K562 (cell line): ENCODE measurements at regions not wholly inside any gene's neighbourhood (a gene's known extent, or its start where the extent isn't known, plus 50 kb on each side); places are given as distances from the start of the nearest gene placed in this dataset.

Experiments
- ATAC-seq: fragments of 200-7000 bp; cut with Tn5 transposase; 3 replicates; pipeline ENCODE4 v1.9.1; 2020; ENCODE audit warnings: moderate library complexity
- BruUV-seq: library from RNA; stranded (reverse); fragments of 400-500 nt; replicated peaks from 2 replicates; lab custom pipeline; 2021; lab: Mats Ljungman, UMichigan
- CTCF ChIA-PET: fragments of 300-600 bp; formaldehyde crosslinking; extraction: SDS; loops from one replicate; lab custom pipeline; 2021; ENCODE audit warnings: low intra/inter-chr PET ratio; lab: Yijun Ruan, JAX
- POLR2A ChIA-PET: fragments of 300-600, 350-650 bp; sonication (Branson Sonifier 250); formaldehyde crosslinking; extraction: SDS; loops from one replicate; lab custom pipeline; 2021; ENCODE audit warnings: antibody characterized with exemption, inconsistent platforms; lab: Yijun Ruan, JAX
- DNase-seq, 4 experiments: peaks; one replicate each; pipeline versions ENCODE4 v3.0.0 to v3.0.0-alpha.2; 2011 to 2018; ENCODE audit warnings: low spot score in 3 of 4, mixed read lengths in 3 of 4; ENCODE audit errors: extremely low read depth in 1 of 4
- FAIRE-seq: peaks from 2 replicates; lab custom pipeline; 2011; peaks lifted over from hg19 to GRCh38; lab: Jason Lieb, UNC
- H2AFZ ChIP-seq: 2 replicates; pipeline ENCODE4 v1.6.0; 2011; ENCODE audit warnings: low read depth, low read length, control low read depth, inconsistent platforms
- H3K27ac ChIP-seq: fragments of 200-600 bp; 3 replicates; pipeline ENCODE4 v1.8.0; 2011; ENCODE audit warnings: low read depth, mild to moderate bottlenecking, control low read depth, inconsistent platforms, low read length, moderate library complexity, mixed read lengths; ENCODE audit errors: extremely low read depth
- H3K27me3 ChIP-seq, 2 experiments: fragments of 300-600 bp in 1 of 2; 2 replicates in 1 of 2; 3 replicates in 1 of 2; pipeline versions ENCODE4 v1.6.0 to v1.8.0; 2011; ENCODE audit warnings: inconsistent platforms in 2 of 2, low read length in 2 of 2, mild to moderate bottlenecking in 1 of 2, mixed read lengths in 1 of 2, moderate library complexity in 1 of 2; ENCODE audit not compliant: control insufficient read depth in 2 of 2, insufficient read depth in 2 of 2
- H3K36me3 ChIP-seq: fragments of 300-600 bp; 3 replicates; pipeline ENCODE4 v1.8.0; 2011; ENCODE audit warnings: mild to moderate bottlenecking, low read length, inconsistent platforms; ENCODE audit not compliant: control insufficient read depth, insufficient read depth
- H3K4me1 ChIP-seq, 2 experiments: fragments of 200-600 bp in 1 of 2; replicated peaks in 1 of 2; 2 replicates in 1 of 2; 3 replicates in 1 of 2; pipeline versions ENCODE4 v1.5.1 to v1.8.0; 2011; ENCODE audit warnings: inconsistent platforms in 2 of 2, low read length in 2 of 2, mild to moderate bottlenecking in 1 of 2, mixed read lengths in 1 of 2, moderate library complexity in 1 of 2; ENCODE audit not compliant: control insufficient read depth in 2 of 2, insufficient read depth in 2 of 2
- H3K4me2 ChIP-seq: 2 replicates; pipeline ENCODE4 v1.6.1; 2011; ENCODE audit warnings: low read length, control low read depth, inconsistent platforms, mixed read lengths; ENCODE audit not compliant: insufficient read depth
- H3K4me3 ChIP-seq: fragments of 200-600 bp; sonication (generic), shearing (Covaris generic); 2 replicates; pipeline ENCODE4 v1.5.1; 2016; ENCODE audit warnings: control low read depth, inconsistent platforms
- H3K79me2 ChIP-seq: fragments of 200-600 bp; 3 replicates; pipeline ENCODE4 v1.8.0; 2011; ENCODE audit warnings: low read length, inconsistent platforms; ENCODE audit not compliant: control insufficient read depth, insufficient read depth
- H3K9ac ChIP-seq, 2 experiments: 2 replicates each; pipeline versions ENCODE4 v1.6.0 to v1.6.1; 2011; ENCODE audit warnings: low read depth in 2 of 2, low read length in 2 of 2, control low read depth in 1 of 2, inconsistent platforms in 1 of 2, mild to moderate bottlenecking in 1 of 2, mixed read lengths in 1 of 2; ENCODE audit not compliant: insufficient read depth in 1 of 2
- H3K9me1 ChIP-seq: one replicate; pipeline ENCODE4 v1.6.0; 2011; ENCODE audit warnings: inconsistent platforms, mild to moderate bottlenecking, low read length, moderate library complexity; ENCODE audit not compliant: control insufficient read depth, insufficient read depth
- H3K9me3 ChIP-seq: replicated peaks from 2 replicates; pipeline ENCODE4 v1.5.1; 2011; ENCODE audit warnings: low read depth, low read length, inconsistent platforms; ENCODE audit not compliant: control insufficient read depth, insufficient read depth
- H4K20me1 ChIP-seq: replicated peaks from 2 replicates; pipeline ENCODE4 v1.6.1; 2011; ENCODE audit warnings: low read length, inconsistent platforms, mixed read lengths; ENCODE audit not compliant: control insufficient read depth, insufficient read depth
- GMEB1 ChIP-seq: fragments of 250-450 bp; sonication (Bioruptor Pico); IDR thresholded peaks from 2 replicates; pipeline ENCODE4 v1.4.0; 2020; ENCODE audit warnings: mild to moderate bottlenecking
- MNT ChIP-seq, 2 experiments: fragments of 450-650 bp; conservative IDR thresholded peaks; 2 replicates each; pipeline ENCODE4 v1.6.1; 2017; ENCODE audit warnings: mild to moderate bottlenecking in 2 of 2, moderate library complexity in 2 of 2
- NBN ChIP-seq: fragments of 450-650 bp; IDR thresholded peaks from 2 replicates; pipeline ENCODE4 v1.6.1; 2016; ENCODE audit warnings: low read depth, mild to moderate bottlenecking
- NCOA2 ChIP-seq, 2 experiments: fragments of 450-650 bp; IDR thresholded peaks; 2 replicates each; pipeline ENCODE4 v1.6.1; 2018; ENCODE audit warnings: mild to moderate bottlenecking in 2 of 2, moderate library complexity in 1 of 2; ENCODE audit not compliant: partially characterized antibody in 2 of 2
- NR3C1 ChIP-seq: sonication (generic); formaldehyde crosslinking; IDR thresholded peaks from 2 replicates; pipeline ENCODE4 v1.8.1; 2022; ENCODE audit warnings: missing genetic modification reagents
- SIRT6 ChIP-seq: IDR thresholded peaks from one replicate; pipeline ENCODE4 v1.6.1; 2012; ENCODE audit warnings: low read depth, mild to moderate bottlenecking, control low read depth, inconsistent platforms, low read length, moderate library complexity
- SMAD2 ChIP-seq: fragments of 150-350 bp; IDR thresholded peaks from 2 replicates; pipeline ENCODE4 v1.6.1; 2014; ENCODE audit warnings: low read depth, mild to moderate bottlenecking, low read length
- TEAD2 ChIP-seq: fragments of 450-650 bp; IDR thresholded peaks from 2 replicates; pipeline ENCODE4 v1.6.1; 2016; ENCODE audit warnings: missing genetic modification characterization, control low read depth, missing compliant biosample characterization
- TFAP4 ChIP-seq: sonication (generic); formaldehyde crosslinking; IDR thresholded peaks from 2 replicates; pipeline ENCODE4 v1.8.0; 2022; ENCODE audit warnings: missing genetic modification reagents, mild to moderate bottlenecking, moderate library complexity, borderline replicate concordance
- THRAP3 ChIP-seq: fragments of 450-650 bp; IDR thresholded peaks from 2 replicates; pipeline ENCODE4 v1.6.1; 2016; ENCODE audit warnings: mild to moderate bottlenecking, inconsistent platforms, borderline replicate concordance
- ZNF316 ChIP-seq: fragments of 450-650 bp; IDR thresholded peaks from 2 replicates; pipeline ENCODE4 v1.6.1; 2016
- ZNF586 ChIP-seq: fragments of 450-650 bp; formaldehyde crosslinking; conservative IDR thresholded peaks from 2 replicates; pipeline ENCODE4 v1.4.0; 2020; ENCODE audit warnings: mild to moderate bottlenecking, moderate library complexity
- WGBS: fragments of 100-300 bp; shearing (Covaris generic); methylation state at CpG from one replicate; pipeline ENCODE4 v1.1.6; 2016; ENCODE audit warnings: low coverage, mixed read lengths; ENCODE audit not compliant: insufficient coverage; ENCODE audit errors: missing lambda C conversion rate; 5-methylcytosine and 5-hydroxymethylcytosine counted together
- in situ Hi-C: fragments of 300-500 bp; cut with MboI; formaldehyde crosslinking; loops from 4 replicates; pipeline ENCODE4 v1.15.0; 2018; ENCODE audit warnings: inconsistent platforms, mixed read lengths
- intact Hi-C: fragments of 100-400 bp; cut with micrococcal nuclease; formaldehyde crosslinking; loops from 2 replicates; pipeline ENCODE4 v1.14.2; 2022

GRCh38 chr16:73998707-73999106 is 297.9 kb upstream of the PSMD7 start:
- TF ChIP-seq TFAP4 (CRISPR knock-in tag) (no peak), SIRT6 (no peak), ZNF316 (peak; percentile 36; the same call in 1 of the 2 replicates), ZNF586 (CRISPR knock-in tag) (no peak)
- H3K9ac ChIP-seq, result no peak overlapping the region

GRCh38 chr16:73997971-73998370 is 298.6 kb upstream of the PSMD7 start:
- Histone ChIP-seq H3K36me3 (no peaks in the 10 kb centered on the region), H2AFZ (no peak overlapping the region), H3K9me3 (no peaks in the 10 kb centered on the region), H3K4me3 (no peak overlapping the region), H3K9ac (no peak overlapping the region), H3K4me2 (no peak overlapping the region), H4K20me1 (no peaks in the 10 kb centered on the region), H3K79me2 (no peaks in the 10 kb centered on the region), H3K9me1 (no peaks in the 10 kb centered on the region), H3K4me1 (no peaks in the 10 kb centered on the region), H3K27me3 (no peaks in the 10 kb centered on the region), H3K27ac (no peak overlapping the region)
- ATAC-seq, result no peak
- BruUV-seq, result no TSS peak
- ChIA-PET POLR2A (no interaction called here), CTCF (no interaction called here)
- DNase-seq, result no peak
- 0% methylated on average over 4 of the region's 4 CpGs for WGBS
- in situ Hi-C loops, result no loop called here
- intact Hi-C loops, result no loop called here
- FAIRE-seq, result no peak
- TF ChIP-seq NR3C1 (CRISPR knock-in tag) (no peak), NCOA2 (IDR thresholded peaks at IDR 0.05; ENCODE audit: partially characterized antibody in 2 of 2) (no peak), SMAD2 (no peak), TEAD2 (tag) (no peak), THRAP3 (no peak), MNT (conservative IDR thresholded peaks at IDR 0.05) (no peak), NBN (no peak), GMEB1 (CRISPR knock-in tag) (no peak)

More at GRCh38 chr16:73998707-73999106, 297.9 kb upstream of the PSMD7 start:
- no peaks in the 10 kb centered on the region for H4K20me1 ChIP-seq
- H3K79me2 ChIP-seq, result no peaks in the 10 kb centered on the region
- H3K36me3 ChIP-seq, result no peaks in the 10 kb centered on the region
- POLR2A ChIA-PET, result interaction anchor here (1.3 kb wide), 1 partner anchor 15 kb away, joined by 3 read pairs; no protein-coding TSS in a partner anchor
- in situ Hi-C loops (no loop called here), intact Hi-C loops (no loop called here)
- no peaks in the 10 kb centered on the region for H3K9me3 ChIP-seq
- no peaks in the 10 kb centered on the region for H3K9me1 ChIP-seq
- no peak overlapping the region for H3K4me3 ChIP-seq
- H3K4me2 ChIP-seq, result no peak overlapping the region
- 3% methylated on average over 2 of the region's 2 CpGs for WGBS
- no TSS peak for BruUV-seq
- DNase-seq (no peak), FAIRE-seq (no peak), ATAC-seq (no peak)
- H2AFZ ChIP-seq, result no peak overlapping the region
- CTCF ChIA-PET, result no interaction called here
- H3K27ac ChIP-seq, result no peak overlapping the region
- H3K4me1 ChIP-seq, result no peaks in the 10 kb centered on the region
- no peaks in the 10 kb centered on the region for H3K27me3 ChIP-seq
